CD14-positive monocyte (primary cell): ENCODE measurements at regions not wholly inside any gene's neighbourhood (a gene's known extent, or its start where the extent isn't known, plus 50 kb on each side); places are given as distances from the start of the nearest gene placed in this dataset.

Experiments
- DNase-seq, 3 donors: peaks; one replicate each; pipeline ENCODE4 v3.0.0-alpha.2; 2011 to 2022
- H2AFZ ChIP-seq: 2 replicates; pipeline ENCODE4 v1.6.0; 2012; ENCODE audit warnings: mild to moderate bottlenecking, low read depth, low read length, inconsistent platforms; ENCODE audit not compliant: insufficient read depth, poor library complexity, severe bottlenecking
- H3K27ac ChIP-seq, 2 donors: 1 replicate in 1 of 2; 2 replicates in 1 of 2; pipeline ENCODE4 v1.5.1; 2012 to 2013; ENCODE audit warnings: low read length in 2 of 2, control low read depth in 1 of 2, inconsistent platforms in 1 of 2, low read depth in 1 of 2, mild to moderate bottlenecking in 1 of 2
- H3K27me3 ChIP-seq, 2 donors: one replicate each; pipeline versions ENCODE4 v1.6.0 to v1.6.1; 2011 to 2013; ENCODE audit warnings: low read length in 2 of 2; ENCODE audit not compliant: control insufficient read depth in 2 of 2, insufficient read depth in 2 of 2
- H3K36me3 ChIP-seq, 2 donors: replicated peaks in 1 of 2; 1 replicate in 1 of 2; 2 replicates in 1 of 2; pipeline versions ENCODE4 v1.5.1 to v1.6.1; 2012 to 2013; ENCODE audit warnings: low read length in 2 of 2, control low read depth in 1 of 2, inconsistent platforms in 1 of 2, mild to moderate bottlenecking in 1 of 2; ENCODE audit not compliant: insufficient read depth in 2 of 2, control insufficient read depth in 1 of 2
- H3K4me1 ChIP-seq, 2 donors: 1 replicate in 1 of 2; 2 replicates in 1 of 2; pipeline versions ENCODE4 v1.5.1 to v1.6.1; 2012 to 2013; ENCODE audit warnings: low read length in 2 of 2, control low read depth in 1 of 2, inconsistent platforms in 1 of 2, mild to moderate bottlenecking in 1 of 2, moderate library complexity in 1 of 2; ENCODE audit not compliant: insufficient read depth in 2 of 2, control insufficient read depth in 1 of 2
- H3K4me2 ChIP-seq: replicated peaks from 2 replicates; pipeline ENCODE3; 2012; ENCODE audit warnings: low read length, moderate library complexity, mild to moderate bottlenecking; ENCODE audit not compliant: poor library complexity, severe bottlenecking; ENCODE audit errors: extremely low read depth
- H3K4me3 ChIP-seq, 3 experiments: fragments of 200-600 bp in 1 of 3; sonication (generic) in 1 of 3; replicated peaks in 1 of 3; 1 replicate in 2 of 3; 2 replicates in 1 of 3; pipeline ENCODE4 v1.5.1; 2011 to 2013; ENCODE audit warnings: low read length in 3 of 3, mild to moderate bottlenecking in 3 of 3, control low read depth in 2 of 3, low read depth in 2 of 3, inconsistent platforms in 1 of 3, moderate library complexity in 1 of 3
- H3K79me2 ChIP-seq: 2 replicates; pipeline ENCODE4 v1.6.0; 2012; ENCODE audit warnings: mild to moderate bottlenecking, control low read depth, inconsistent platforms, low read length, moderate library complexity; ENCODE audit not compliant: insufficient read depth
- H3K9ac ChIP-seq: 2 replicates; pipeline ENCODE4 v1.6.0; 2017; ENCODE audit warnings: low read length, mild to moderate bottlenecking; ENCODE audit not compliant: insufficient read depth, poor library complexity, severe bottlenecking
- H3K9me3 ChIP-seq, 2 donors: replicated peaks in 1 of 2; 1 replicate in 1 of 2; 2 replicates in 1 of 2; pipeline versions ENCODE4 v1.5.1 to v1.6.1; 2012 to 2013; ENCODE audit warnings: low read length in 2 of 2, control low read depth in 1 of 2; ENCODE audit not compliant: control insufficient read depth in 1 of 2, insufficient read depth in 1 of 2
- H4K20me1 ChIP-seq: 2 replicates; pipeline ENCODE4 v1.6.0; 2012; ENCODE audit warnings: mild to moderate bottlenecking, low read length, control low read depth, moderate library complexity; ENCODE audit not compliant: insufficient read depth
- H3K27ac Mint-ChIP-seq, 7 donors: one replicate each; pipeline ENCODE4 v1.8.0; 2020; ENCODE audit warnings: mild to moderate bottlenecking in 7 of 7, mixed read lengths in 7 of 7, moderate library complexity in 6 of 7, inconsistent platforms in 2 of 7
- H3K27me3 Mint-ChIP-seq, 3 donors: one replicate each; pipeline ENCODE4 v1.8.0; 2021 to 2022; ENCODE audit warnings: low read depth in 3 of 3, mild to moderate bottlenecking in 3 of 3, mixed read lengths in 3 of 3, moderate library complexity in 3 of 3, inconsistent platforms in 1 of 3
- H3K36me3 Mint-ChIP-seq, 2 donors: one replicate each; pipeline ENCODE4 v1.8.0; 2020; ENCODE audit warnings: mixed read lengths in 2 of 2, inconsistent platforms in 1 of 2, mild to moderate bottlenecking in 1 of 2
- H3K4me1 Mint-ChIP-seq: one replicate; pipeline ENCODE4 v1.8.0; 2020; ENCODE audit warnings: mild to moderate bottlenecking, mixed read lengths
- H3K4me3 Mint-ChIP-seq, 2 donors: one replicate each; pipeline ENCODE4 v1.8.0; 2020; ENCODE audit warnings: mild to moderate bottlenecking in 2 of 2, mixed read lengths in 2 of 2, moderate library complexity in 1 of 2
- H3K9me3 Mint-ChIP-seq, 7 donors: one replicate each; pipeline ENCODE4 v1.8.0; 2020 to 2022; ENCODE audit warnings: mixed read lengths in 7 of 7, mild to moderate bottlenecking in 6 of 7, moderate library complexity in 6 of 7, inconsistent platforms in 2 of 7
- WGBS: methylation state at CpG from one replicate; pipeline ENCODE4 v1.1.5; 2013; ENCODE audit warnings: missing lambda C conversion rate; ENCODE audit not compliant: insufficient coverage; 5-methylcytosine and 5-hydroxymethylcytosine counted together
- intact Hi-C, 2 donors: fragments of 100-400 bp; cut with micrococcal nuclease; formaldehyde crosslinking; loops; one replicate each; pipeline versions ENCODE4 v1.15.0 to v1.15.1; 2023
- TF ChIP-seq, protein P1 (sequence below): fragments of 200-600 bp; IDR thresholded peaks from one replicate; pipeline ENCODE4 v1.8.0; 2022; ENCODE audit warnings: antibody characterized with exemption, mild to moderate bottlenecking

DNA sequence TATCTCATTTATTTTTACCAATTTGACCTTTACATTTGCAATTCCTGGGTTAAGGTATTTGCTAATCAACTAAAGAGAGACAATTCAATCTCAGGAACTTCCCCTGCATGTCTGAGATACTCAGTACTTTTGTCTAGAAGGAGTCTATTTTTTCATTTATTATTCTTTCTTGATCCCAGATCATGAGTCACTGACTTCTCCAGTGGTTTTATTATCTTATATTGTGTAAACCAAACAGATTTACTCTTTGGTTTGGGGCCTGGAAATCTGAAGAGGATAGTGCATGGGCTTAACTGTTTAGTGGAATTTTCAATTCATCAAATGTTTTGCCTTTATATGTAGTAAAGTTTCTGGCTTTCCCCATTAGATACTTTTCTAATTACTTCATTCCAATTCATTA lies 185.4 kb downstream of the ALG10B start:
- DNase-seq, result no peak
- Histone ChIP-seq H3K4me2 (no peak overlapping the region), H3K79me2 (no peaks in the 10 kb centered on the region), H3K36me3 (no peaks in the 10 kb centered on the region), H3K4me1 (no peaks in the 10 kb centered on the region), H4K20me1 (no peaks in the 10 kb centered on the region), H3K9me3 (no peaks in the 10 kb centered on the region), H3K27ac (no peak overlapping the region), H3K9ac (no peak overlapping the region), H2AFZ (no peak overlapping the region), H3K27me3 (no peaks in the 10 kb centered on the region), H3K4me3 (no peak overlapping the region)
- Mint-ChIP-seq H3K36me3 (no peaks in the 10 kb centered on the region), H3K9me3 (peaks cover 7 to 18% (median 11%) of the 10 kb centered on the region in 7 donors), H3K27ac (no peak overlapping the region), H3K27me3 (peaks cover 0 to 3% (median 0%) of the 10 kb centered on the region in 3 donors), H3K4me1 (no peaks in the 10 kb centered on the region), H3K4me3 (no peak overlapping the region)
- intact Hi-C loops, result no loop called here
- TF ChIP-seq, protein P1, sequence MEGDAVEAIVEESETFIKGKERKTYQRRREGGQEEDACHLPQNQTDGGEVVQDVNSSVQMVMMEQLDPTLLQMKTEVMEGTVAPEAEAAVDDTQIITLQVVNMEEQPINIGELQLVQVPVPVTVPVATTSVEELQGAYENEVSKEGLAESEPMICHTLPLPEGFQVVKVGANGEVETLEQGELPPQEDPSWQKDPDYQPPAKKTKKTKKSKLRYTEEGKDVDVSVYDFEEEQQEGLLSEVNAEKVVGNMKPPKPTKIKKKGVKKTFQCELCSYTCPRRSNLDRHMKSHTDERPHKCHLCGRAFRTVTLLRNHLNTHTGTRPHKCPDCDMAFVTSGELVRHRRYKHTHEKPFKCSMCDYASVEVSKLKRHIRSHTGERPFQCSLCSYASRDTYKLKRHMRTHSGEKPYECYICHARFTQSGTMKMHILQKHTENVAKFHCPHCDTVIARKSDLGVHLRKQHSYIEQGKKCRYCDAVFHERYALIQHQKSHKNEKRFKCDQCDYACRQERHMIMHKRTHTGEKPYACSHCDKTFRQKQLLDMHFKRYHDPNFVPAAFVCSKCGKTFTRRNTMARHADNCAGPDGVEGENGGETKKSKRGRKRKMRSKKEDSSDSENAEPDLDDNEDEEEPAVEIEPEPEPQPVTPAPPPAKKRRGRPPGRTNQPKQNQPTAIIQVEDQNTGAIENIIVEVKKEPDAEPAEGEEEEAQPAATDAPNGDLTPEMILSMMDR, result no peak

DNA sequence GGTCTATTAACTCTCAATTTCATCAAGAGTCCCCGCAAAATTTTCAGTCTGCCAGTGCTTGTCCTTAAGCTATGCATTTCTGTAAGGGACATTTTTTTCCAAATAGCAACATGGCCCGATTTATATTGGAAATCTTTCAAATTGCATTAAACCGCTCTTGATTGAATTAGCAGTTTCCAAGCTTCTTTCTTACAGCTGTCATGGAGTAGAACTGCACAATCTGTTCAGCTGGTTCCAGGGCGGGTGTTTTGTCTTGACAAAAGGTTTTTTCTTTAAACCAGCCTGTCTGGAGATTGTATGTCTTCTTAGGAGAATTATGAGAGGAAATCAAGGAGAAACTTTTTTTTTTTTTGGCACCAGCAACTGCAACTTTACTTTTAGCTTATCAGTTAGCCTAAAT lies 185.8 kb downstream of the ALG10B start:
- Histone ChIP-seq H3K79me2 (no peaks in the 10 kb centered on the region), H3K4me1 (no peaks in the 10 kb centered on the region), H3K27ac (no peak overlapping the region), H3K9me3 (no peaks in the 10 kb centered on the region), H4K20me1 (no peaks in the 10 kb centered on the region), H3K36me3 (no peaks in the 10 kb centered on the region), H3K9ac (no peak overlapping the region), H3K27me3 (no peaks in the 10 kb centered on the region), H3K4me3 (no peak overlapping the region), H2AFZ (no peak overlapping the region), H3K4me2 (no peak overlapping the region)
- Mint-ChIP-seq H3K4me3 (no peak overlapping the region), H3K27ac (no peak overlapping the region), H3K36me3 (no peaks in the 10 kb centered on the region), H3K9me3 (peaks cover 6 to 15% (median 9%) of the 10 kb centered on the region in 7 donors), H3K4me1 (no peaks in the 10 kb centered on the region), H3K27me3 (peaks cover 0 to 3% (median 0%) of the 10 kb centered on the region in 3 donors)
- intact Hi-C loops, result no loop called here
- TF ChIP-seq, protein P1, result no peak
- no peak for DNase-seq
- 100% methylated on average over 3 of the region's 4 CpGs for WGBS
